PC-3 (cell line): ENCODE measurements at regions not wholly inside any gene's neighbourhood (a gene's known extent, or its start where the extent isn't known, plus 50 kb on each side); places are given as distances from the start of the nearest gene placed in this dataset.

Source experiments
- EZH2 ChIP-seq: fragments of 300-600 bp; sonication (generic); IDR thresholded peaks from one replicate; pipeline ENCODE4 v1.6.1; 2017; ENCODE audit warnings: antibody characterized with exemption, mild to moderate bottlenecking, low read length; ENCODE audit not compliant: unreplicated experiment
- TF ChIP-seq, protein P1 (sequence below): fragments of 300-600 bp; sonication (generic); conservative IDR thresholded peaks from 2 replicates; pipeline ENCODE4 v1.5.1; 2017; ENCODE audit warnings: antibody characterized with exemption, low read depth, mild to moderate bottlenecking, low read length

DNA sequence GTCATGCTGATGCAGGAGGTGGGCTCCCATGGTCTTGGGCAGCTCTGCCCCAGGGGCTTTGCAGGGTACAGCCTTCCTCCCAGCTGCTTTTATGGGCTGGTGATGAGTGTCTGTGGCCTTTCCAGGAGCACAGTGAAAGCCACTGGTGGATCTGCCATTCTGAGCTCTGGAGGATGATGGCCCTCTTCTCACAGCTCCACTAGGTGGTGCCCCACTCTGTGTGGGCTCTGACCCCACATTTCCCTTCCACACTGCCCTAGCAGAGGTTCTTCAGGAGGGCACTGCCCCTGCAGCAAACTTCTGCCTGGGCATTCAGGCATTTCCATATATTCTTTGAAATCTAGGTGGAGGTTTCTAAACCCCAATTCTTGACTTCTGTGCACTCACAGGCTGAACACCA, 1188.6 kb downstream of the MRPL39 start:
- TF ChIP-seq, protein P1, sequence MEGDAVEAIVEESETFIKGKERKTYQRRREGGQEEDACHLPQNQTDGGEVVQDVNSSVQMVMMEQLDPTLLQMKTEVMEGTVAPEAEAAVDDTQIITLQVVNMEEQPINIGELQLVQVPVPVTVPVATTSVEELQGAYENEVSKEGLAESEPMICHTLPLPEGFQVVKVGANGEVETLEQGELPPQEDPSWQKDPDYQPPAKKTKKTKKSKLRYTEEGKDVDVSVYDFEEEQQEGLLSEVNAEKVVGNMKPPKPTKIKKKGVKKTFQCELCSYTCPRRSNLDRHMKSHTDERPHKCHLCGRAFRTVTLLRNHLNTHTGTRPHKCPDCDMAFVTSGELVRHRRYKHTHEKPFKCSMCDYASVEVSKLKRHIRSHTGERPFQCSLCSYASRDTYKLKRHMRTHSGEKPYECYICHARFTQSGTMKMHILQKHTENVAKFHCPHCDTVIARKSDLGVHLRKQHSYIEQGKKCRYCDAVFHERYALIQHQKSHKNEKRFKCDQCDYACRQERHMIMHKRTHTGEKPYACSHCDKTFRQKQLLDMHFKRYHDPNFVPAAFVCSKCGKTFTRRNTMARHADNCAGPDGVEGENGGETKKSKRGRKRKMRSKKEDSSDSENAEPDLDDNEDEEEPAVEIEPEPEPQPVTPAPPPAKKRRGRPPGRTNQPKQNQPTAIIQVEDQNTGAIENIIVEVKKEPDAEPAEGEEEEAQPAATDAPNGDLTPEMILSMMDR: no peak
- TF ChIP-seq EZH2: no peak
